ENCODE measurements at regions not wholly inside any gene's neighbourhood (a gene's known extent, or its start where the extent isn't known, plus 50 kb on each side); places are given as distances from the start of the nearest gene placed in this dataset.

DNA sequence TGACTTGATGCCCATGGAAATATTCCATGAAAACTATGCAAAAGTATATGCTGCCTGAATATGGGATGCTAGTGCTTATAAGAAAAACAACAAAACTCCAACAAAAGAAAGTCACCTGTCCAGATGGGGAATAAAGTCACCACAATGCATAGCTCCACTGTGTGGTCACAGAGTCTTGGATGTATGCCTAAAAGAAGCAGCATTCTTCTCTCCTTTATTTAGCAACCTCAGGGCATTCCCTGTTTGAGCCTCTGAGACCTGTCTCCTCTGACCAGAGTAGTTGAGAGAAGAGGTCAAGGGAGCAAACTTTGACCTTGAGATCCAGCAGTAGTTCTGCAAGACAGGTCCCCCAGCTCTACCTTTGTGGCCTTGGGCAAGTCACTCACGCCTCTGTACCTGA lies 287.5 kb downstream of the MED10 start:
- Histone ChIP-seq H3K4me1 (ENCODE audit: insufficient read depth, low read length) (no peaks in the 10 kb centered on the region), H3K36me3 (ENCODE audit: insufficient read depth, low read length) (no peaks in the 10 kb centered on the region), H3K9ac (ENCODE audit: low read depth, low read length) (no peak overlapping the region), H3K9me3 (ENCODE audit: control insufficient read depth, insufficient read depth, low read length) (no peaks in the 10 kb centered on the region; the same call in 1 of the 2 replicates)

DNA sequence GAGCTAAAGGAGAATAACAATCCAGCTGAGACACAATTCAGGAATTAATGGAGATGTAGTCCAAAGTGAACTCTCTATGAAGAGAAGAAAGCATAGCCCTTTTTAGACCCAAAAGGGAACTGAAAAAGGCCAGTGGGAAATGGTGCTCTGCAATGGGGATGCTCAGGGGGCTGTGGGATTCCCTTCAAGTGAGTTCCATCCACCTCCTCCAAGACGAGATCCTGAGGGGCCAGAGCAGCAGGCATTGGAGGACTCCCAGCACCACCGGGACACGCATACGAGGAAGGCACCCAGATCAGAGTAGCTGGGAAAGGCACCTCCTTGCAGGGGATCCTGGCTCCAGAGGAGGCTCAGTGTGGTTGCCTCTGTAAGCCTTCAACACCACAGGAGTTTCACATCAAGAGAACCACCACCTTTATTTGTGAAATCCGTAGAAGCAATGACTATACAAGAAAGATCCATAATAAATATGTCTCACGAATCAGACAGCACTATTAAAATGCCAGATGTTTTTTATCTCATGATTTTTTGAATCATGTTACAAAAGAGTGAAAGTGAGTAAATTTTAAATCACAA lies 288.2 kb downstream of the MED10 start:
- Histone ChIP-seq H3K9me3 (ENCODE audit: control insufficient read depth, insufficient read depth, low read length) (no peaks in the 10 kb centered on the region; the same call in 1 of the 2 replicates), H3K36me3 (ENCODE audit: insufficient read depth, low read length) (no peaks in the 10 kb centered on the region), H3K9ac (ENCODE audit: low read depth, low read length) (no peak overlapping the region), H3K4me1 (ENCODE audit: insufficient read depth, low read length) (no peaks in the 10 kb centered on the region)

DNA sequence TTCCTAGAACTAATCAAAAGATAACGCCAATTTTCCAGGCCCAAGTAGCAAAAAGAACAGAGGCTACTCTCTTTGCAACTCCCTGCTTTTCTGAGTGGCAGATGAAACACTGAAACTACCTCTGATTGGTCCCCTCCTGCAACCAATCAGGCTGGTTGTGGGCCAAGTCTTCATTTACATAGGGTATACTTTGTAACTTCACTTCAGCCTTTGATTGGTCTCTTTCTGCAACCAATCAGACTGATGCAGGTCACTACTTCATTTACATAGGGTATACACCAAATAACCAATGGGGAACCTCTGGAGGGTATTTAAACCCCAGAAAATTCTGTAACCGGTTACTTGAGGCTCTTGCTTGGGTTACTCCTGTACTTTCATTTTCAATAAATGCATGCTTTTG lies 289.6 kb downstream of the MED10 start:
- H3K36me3 ChIP-seq (ENCODE audit: insufficient read depth, low read length), result no peaks in the 10 kb centered on the region

DNA sequence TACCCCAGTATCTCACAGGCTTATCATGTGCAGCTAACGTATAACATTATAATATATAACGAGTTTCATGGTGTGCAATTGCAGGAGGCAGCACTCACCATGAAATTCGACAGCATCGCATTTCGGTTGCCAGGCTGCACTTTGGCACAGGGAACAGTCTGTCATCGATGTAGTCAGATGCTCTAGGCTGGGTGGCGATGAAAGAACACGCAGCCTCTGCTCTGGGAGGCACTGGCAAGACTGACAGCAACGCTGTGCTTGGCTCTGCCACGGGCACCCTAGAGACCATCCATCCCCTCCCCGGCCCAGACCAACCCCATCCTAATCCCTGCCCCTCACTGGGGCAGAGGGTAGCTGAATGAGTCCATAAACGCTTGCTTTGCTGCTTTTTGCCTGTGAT lies 290.8 kb downstream of the MED10 start:
- peaks cover 4% of the 10 kb centered on the region for H3K4me1 ChIP-seq (ENCODE audit: insufficient read depth, low read length)
- H3K36me3 ChIP-seq (ENCODE audit: insufficient read depth, low read length), result no peaks in the 10 kb centered on the region
- H3K9me3 ChIP-seq (ENCODE audit: control insufficient read depth, insufficient read depth, low read length), result no peaks in the 10 kb centered on the region; the same call in 1 of the 2 replicates

More for the DNA sequence above, 289.6 kb downstream of the MED10 start:
- Histone ChIP-seq H3K9ac (ENCODE audit: low read depth, low read length) (no peak overlapping the region), H3K9me3 (ENCODE audit: control insufficient read depth, insufficient read depth, low read length) (no peaks in the 10 kb centered on the region; the same call in 1 of the 2 replicates), H3K4me1 (ENCODE audit: insufficient read depth, low read length) (peaks cover 4% of the 10 kb centered on the region; the same call in 1 of the 2 replicates)

DNA sequence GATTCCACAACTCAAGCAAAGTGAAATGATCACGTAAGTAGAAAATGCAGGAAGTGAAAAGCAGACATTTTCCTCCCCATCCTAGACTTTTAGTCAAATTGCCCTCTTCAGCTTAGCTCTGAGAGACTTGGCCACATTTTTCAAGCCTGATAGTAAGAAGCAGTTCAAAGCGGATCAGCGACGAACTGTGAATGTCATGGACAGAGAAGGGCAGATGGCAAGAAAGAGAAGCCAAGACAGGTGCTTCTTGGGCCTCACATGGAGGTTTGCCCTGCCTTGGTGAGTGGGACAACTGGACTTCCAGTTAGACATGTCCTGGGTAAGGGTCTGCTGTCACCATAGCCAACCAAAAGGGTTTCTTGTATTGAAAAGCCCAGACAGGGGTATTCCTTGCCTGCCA lies 291.5 kb downstream of the MED10 start:
- Histone ChIP-seq H3K36me3 (ENCODE audit: insufficient read depth, low read length) (no peaks in the 10 kb centered on the region), H3K4me1 (ENCODE audit: insufficient read depth, low read length) (peaks cover 4% of the 10 kb centered on the region), H3K9me3 (ENCODE audit: control insufficient read depth, insufficient read depth, low read length) (no peaks in the 10 kb centered on the region; the same call in 1 of the 2 replicates), H3K9ac (ENCODE audit: low read depth, low read length) (no peak overlapping the region)

More for the DNA sequence above, 290.8 kb downstream of the MED10 start:
- no peak overlapping the region for H3K9ac ChIP-seq (ENCODE audit: low read depth, low read length)

DNA sequence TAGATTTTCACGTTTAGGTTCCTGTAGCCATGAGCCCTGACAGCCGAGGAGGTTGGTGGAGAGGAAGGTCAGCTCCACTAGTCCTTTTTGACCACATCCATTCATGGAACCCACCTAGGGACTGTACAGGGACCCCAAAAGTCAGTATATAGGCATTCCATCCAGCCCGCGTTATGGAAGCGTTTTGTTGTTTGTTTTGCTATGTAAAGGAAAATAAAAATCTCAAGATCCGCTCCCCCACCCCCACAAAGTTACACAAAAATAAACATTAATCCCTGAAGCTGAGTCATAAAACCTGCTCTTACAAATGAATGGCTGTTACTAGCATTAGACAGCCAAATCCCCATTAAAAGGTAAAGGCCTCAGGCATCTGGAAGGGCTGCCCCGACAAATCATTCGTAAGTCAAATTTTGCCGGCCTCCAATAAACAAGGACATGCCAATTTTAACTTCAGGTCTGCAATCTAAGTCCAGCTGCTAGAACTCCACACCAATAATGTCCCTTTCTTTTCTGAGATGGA lies 292.9 kb downstream of the MED10 start:
- H3K9me3 ChIP-seq (ENCODE audit: control insufficient read depth, insufficient read depth, low read length), result no peaks in the 10 kb centered on the region; the same call in 1 of the 2 replicates
- H3K36me3 ChIP-seq (ENCODE audit: insufficient read depth, low read length), result no peaks in the 10 kb centered on the region
- H3K4me1 ChIP-seq (ENCODE audit: insufficient read depth, low read length), result peaks cover 4% of the 10 kb centered on the region
- no peak overlapping the region for H3K9ac ChIP-seq (ENCODE audit: low read depth, low read length)

DNA sequence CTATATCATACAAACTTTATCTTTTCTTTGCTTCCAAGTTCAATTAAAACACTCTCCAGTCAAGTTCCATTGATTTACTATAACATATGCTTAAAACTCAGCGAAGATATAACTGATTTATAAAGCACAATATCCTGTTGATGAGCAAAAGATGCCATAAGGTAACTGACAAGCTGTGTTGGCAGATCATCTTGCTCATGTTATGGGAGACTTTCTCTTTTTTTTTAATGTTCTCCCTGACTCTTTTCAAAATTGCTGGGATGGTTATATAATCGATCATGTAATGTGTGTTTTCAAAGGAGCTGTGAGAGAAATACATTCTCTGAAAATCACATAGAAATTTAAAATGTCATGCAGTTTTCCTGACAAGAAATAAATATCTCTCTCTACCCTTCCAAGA lies 293.5 kb downstream of the MED10 start:
- Histone ChIP-seq H3K9ac (ENCODE audit: low read depth, low read length) (no peak overlapping the region), H3K4me1 (ENCODE audit: insufficient read depth, low read length) (peaks cover 4% of the 10 kb centered on the region), H3K36me3 (ENCODE audit: insufficient read depth, low read length) (no peaks in the 10 kb centered on the region), H3K9me3 (ENCODE audit: control insufficient read depth, insufficient read depth, low read length) (no peaks in the 10 kb centered on the region; the same call in 1 of the 2 replicates)

DNA sequence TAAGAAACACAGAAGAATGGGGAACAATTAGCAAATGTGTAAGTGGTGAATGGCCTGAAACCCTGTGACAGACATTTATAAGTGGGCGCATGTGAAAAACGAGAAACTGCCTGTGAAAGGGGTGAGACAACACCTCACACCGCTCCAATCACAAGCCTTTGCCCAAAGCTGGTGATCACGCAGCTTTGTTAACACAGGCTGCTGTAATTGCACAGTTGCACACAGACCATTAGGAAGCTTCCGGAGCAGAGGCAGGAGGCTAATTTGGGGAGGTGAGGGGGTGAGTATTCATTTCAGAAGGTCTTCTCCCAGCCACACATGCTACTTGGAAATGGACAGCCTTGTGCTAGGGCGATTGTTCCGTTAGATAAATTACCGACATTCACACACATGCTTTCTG lies 294.0 kb downstream of the MED10 start:
- no peak overlapping the region for H3K9ac ChIP-seq (ENCODE audit: low read depth, low read length)
- no peaks in the 10 kb centered on the region; the same call in 1 of the 2 replicates for H3K9me3 ChIP-seq (ENCODE audit: control insufficient read depth, insufficient read depth, low read length)
- H3K4me1 ChIP-seq (ENCODE audit: insufficient read depth, low read length), result peaks cover 4% of the 10 kb centered on the region
- no peaks in the 10 kb centered on the region for H3K36me3 ChIP-seq (ENCODE audit: insufficient read depth, low read length)

DNA sequence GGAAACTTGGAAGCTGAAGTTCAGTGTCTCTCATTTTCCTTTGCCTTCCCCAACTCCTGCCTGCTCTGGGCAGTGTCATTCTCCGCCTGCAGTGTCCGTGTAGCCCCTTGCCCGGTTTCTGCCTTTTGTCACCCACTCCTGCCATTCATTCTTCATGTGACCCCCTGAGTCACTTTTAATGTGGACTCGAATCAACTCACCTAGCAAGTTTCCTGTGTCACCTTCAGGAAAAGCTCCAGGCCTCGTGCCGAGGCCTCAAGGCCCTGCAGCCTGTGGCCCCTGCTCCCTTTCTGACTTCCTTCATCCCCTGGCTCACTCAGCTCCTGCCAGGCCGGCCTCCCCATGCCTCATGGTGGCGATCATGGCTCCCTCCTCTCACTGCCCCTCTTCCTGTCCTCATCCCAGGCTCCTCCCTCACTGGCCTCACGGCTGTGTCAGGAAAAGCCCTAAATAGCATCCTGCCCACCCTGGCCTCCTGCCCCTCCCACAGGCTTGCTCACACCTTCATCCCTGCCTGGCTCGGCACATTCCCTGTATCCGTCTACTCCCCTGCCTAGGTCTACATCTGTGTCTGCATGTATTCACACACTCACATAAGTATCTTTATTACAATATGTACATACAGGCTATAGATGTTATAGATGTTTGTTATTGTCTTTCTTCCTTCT lies 294.9 kb downstream of the MED10 start:
- Histone ChIP-seq H3K9ac (ENCODE audit: low read depth, low read length) (no peak overlapping the region), H3K4me1 (ENCODE audit: insufficient read depth, low read length) (peaks cover 4% of the 10 kb centered on the region), H3K36me3 (ENCODE audit: insufficient read depth, low read length) (no peaks in the 10 kb centered on the region), H3K9me3 (ENCODE audit: control insufficient read depth, insufficient read depth, low read length) (no peaks in the 10 kb centered on the region)

DNA sequence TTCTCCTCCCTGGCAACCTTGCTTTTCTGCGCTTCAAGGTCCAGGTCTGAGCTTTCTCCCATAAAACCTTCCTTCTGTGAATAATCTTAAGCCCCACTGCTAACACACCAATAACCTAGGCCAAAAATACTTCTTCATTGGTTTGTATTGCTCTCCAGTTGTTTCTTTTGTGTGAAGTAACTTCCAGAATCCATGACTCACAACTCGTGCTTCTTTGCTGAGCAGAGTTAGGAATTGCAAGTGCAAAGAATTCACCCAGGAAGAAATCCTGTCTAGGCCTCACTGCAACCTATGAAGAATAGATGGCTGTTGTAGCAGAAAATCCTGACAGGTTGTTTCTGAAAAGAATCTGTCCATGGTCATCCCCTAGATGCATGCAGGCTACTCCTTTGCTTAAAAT lies 295.7 kb downstream of the MED10 start:
- Histone ChIP-seq H3K9ac (ENCODE audit: low read depth, low read length) (no peak overlapping the region), H3K9me3 (ENCODE audit: control insufficient read depth, insufficient read depth, low read length) (no peaks in the 10 kb centered on the region), H3K36me3 (ENCODE audit: insufficient read depth, low read length) (no peaks in the 10 kb centered on the region), H3K4me1 (ENCODE audit: insufficient read depth, low read length) (peaks cover 4% of the 10 kb centered on the region)

DNA sequence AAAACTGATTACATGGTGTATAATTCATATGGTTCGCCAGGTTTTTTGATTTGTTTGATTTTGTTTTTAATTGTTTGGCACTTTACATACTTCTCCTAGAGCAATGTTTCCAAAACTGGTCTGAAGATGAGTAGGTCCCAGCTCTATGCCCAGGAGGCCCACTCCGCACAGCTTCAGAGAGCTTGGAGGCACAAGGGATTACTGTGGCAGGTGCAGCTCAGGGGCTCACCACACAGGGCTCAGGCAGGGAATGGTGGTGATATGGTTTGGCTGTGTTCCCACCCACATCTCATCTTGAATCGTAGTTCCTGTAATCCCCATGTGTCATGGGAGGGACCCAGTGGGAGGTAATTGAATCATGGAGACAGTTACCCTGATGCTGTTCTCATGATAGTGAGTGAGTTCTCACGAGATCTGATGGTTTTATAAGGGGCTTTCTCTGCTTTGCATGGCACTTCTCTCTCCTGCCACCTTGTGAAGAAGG lies 296.6 kb downstream of the MED10 start:
- Histone ChIP-seq H3K9ac (ENCODE audit: low read depth, low read length) (no peak overlapping the region), H3K9me3 (ENCODE audit: control insufficient read depth, insufficient read depth, low read length) (no peaks in the 10 kb centered on the region), H3K4me1 (ENCODE audit: insufficient read depth, low read length) (peaks cover 4% of the 10 kb centered on the region), H3K36me3 (ENCODE audit: insufficient read depth, low read length) (no peaks in the 10 kb centered on the region)

DNA sequence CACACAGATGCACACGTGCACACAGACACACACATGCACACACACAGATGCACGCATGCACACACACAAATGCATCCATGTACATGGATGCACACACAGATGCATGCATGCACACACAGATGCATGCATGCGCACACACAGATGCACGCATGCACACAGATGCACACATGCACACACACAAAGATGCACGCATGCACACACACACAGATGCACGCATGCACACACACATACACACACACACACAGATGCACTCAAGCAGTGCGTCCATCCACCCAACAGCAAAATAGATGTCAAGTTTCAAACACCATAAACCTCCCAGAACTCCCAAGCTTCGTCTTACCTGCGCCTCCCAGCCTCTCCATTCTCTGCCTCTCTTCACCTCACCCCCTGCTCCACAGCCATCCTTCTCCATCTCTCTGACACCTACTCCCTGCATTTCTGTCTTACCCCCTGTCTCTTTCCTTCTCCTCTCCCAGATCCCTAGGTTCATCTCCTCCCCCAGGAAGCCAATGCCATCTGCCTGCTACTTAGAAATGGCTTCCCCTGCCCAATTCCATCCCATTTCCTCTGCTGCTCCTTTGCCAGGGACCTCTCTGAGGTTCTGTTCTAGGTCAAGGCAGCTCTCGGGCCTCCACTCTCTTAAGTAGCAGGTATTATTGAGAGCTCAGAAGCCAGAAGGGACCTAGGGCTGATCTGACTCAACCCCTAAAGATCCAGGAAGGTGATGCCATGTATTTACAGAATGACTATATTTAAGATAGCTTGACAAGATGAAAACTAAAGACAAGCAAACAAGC lies 297.2 kb downstream of the MED10 start:
- Histone ChIP-seq H3K9ac (ENCODE audit: low read depth, low read length) (no peak overlapping the region), H3K4me1 (ENCODE audit: insufficient read depth, low read length) (peaks cover 4% of the 10 kb centered on the region)

DNA sequence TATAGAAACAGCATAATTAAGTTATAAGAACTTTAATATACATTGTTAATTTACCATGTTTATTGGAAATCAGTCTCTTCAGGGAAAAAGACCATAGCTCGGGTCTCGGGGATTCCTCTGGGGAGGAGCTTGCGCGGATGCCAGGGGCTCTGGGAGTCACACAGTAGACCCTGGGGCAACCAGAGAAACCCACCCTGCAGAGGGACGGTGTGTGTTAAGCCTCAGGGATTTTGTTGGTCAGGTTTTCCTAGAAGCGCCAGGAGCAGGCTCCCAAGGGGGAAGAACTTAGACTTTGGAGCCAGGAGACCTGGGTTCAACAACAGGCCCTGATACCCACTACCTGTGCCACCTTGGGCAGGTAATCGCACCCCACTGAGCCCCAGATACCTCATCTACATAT lies 297.9 kb downstream of the MED10 start:
- Histone ChIP-seq H3K36me3 (ENCODE audit: insufficient read depth, low read length) (no peaks in the 10 kb centered on the region), H3K9ac (ENCODE audit: low read depth, low read length) (no peak overlapping the region), H3K4me1 (ENCODE audit: insufficient read depth, low read length) (peaks cover 4% of the 10 kb centered on the region), H3K9me3 (ENCODE audit: control insufficient read depth, insufficient read depth, low read length) (no peaks in the 10 kb centered on the region)

More for the DNA sequence above, 297.2 kb downstream of the MED10 start:
- H3K9me3 ChIP-seq (ENCODE audit: control insufficient read depth, insufficient read depth, low read length), result no peaks in the 10 kb centered on the region
- no peaks in the 10 kb centered on the region for H3K36me3 ChIP-seq (ENCODE audit: insufficient read depth, low read length)

DNA sequence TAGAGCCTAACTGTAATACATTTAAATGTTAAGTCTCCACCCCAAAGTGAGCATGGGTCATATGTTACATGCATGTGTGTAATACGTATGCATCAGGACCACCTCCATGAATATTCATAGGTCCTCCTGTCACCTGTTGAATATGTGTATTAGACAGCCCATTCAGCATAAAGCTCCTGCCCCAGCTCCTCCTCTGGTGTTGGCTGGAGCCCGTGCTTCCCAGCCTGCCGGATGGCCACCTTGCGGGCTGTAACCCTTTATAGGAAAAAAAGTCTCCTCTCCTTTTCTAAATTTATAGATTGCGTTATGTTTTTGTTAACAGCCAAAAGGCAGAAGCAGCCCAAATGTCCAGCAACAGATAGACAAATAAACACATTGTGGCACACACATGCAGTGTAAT lies 299.5 kb downstream of the MED10 start:
- Histone ChIP-seq H3K36me3 (ENCODE audit: insufficient read depth, low read length) (no peaks in the 10 kb centered on the region), H3K9ac (ENCODE audit: low read depth, low read length) (no peak overlapping the region), H3K9me3 (ENCODE audit: control insufficient read depth, insufficient read depth, low read length) (no peaks in the 10 kb centered on the region), H3K4me1 (ENCODE audit: insufficient read depth, low read length) (no peaks in the 10 kb centered on the region; the same call in 1 of the 2 replicates)
